Calu3 (cell line): ENCODE measurements at regions not wholly inside any gene's neighbourhood (a gene's known extent, or its start where the extent isn't known, plus 50 kb on each side); places are given as distances from the start of the nearest gene placed in this dataset.

Experiments
- BruUV-seq: library from RNA; stranded (reverse); fragments of 400-500 nt; replicated peaks from 2 replicates; lab custom pipeline; 2021; lab: Mats Ljungman, UMichigan
- CTCF ChIA-PET: fragments of 300-600 bp; sonication (Branson Sonifier 250); formaldehyde crosslinking; loops from one replicate; lab custom pipeline; 2022; ENCODE audit warnings: antibody characterized with exemption; lab: Charles Lee
- DNase-seq: peaks from one replicate; pipeline ENCODE4 v3.0.0; 2022
- H3K27ac Mint-ChIP-seq: one replicate; pipeline ENCODE4 v1.8.0; 2022; ENCODE audit warnings: mixed read lengths; ENCODE audit not compliant: unreplicated experiment
- H3K27me3 Mint-ChIP-seq: one replicate; pipeline ENCODE4 v1.8.0; 2022; ENCODE audit warnings: mixed read lengths; ENCODE audit not compliant: unreplicated experiment
- H3K36me3 Mint-ChIP-seq: one replicate; pipeline ENCODE4 v1.8.0; 2022; ENCODE audit warnings: mild to moderate bottlenecking, moderate library complexity, mixed read lengths; ENCODE audit not compliant: insufficient read depth, unreplicated experiment
- H3K4me1 Mint-ChIP-seq: one replicate; pipeline ENCODE4 v1.8.0; 2022; ENCODE audit warnings: mild to moderate bottlenecking, low read depth, mixed read lengths; ENCODE audit not compliant: unreplicated experiment
- H3K4me3 Mint-ChIP-seq: one replicate; pipeline ENCODE4 v1.8.0; 2022; ENCODE audit warnings: mild to moderate bottlenecking, low read depth, moderate library complexity, mixed read lengths; ENCODE audit not compliant: unreplicated experiment
- H3K9me3 Mint-ChIP-seq: one replicate; pipeline ENCODE4 v1.8.0; 2022; ENCODE audit warnings: low read depth, mixed read lengths; ENCODE audit not compliant: unreplicated experiment
- intact Hi-C: fragments of 100-400 bp; cut with micrococcal nuclease; formaldehyde crosslinking; loops from one replicate; pipeline ENCODE4 v1.10.0; 2022; ENCODE audit not compliant: unreplicated experiment
- TF ChIP-seq, protein P1 (sequence below): fragments of 200-600 bp; IDR thresholded peaks from one replicate; pipeline ENCODE4 v1.8.0; 2022; ENCODE audit warnings: antibody characterized with exemption; ENCODE audit not compliant: unreplicated experiment

DNA sequence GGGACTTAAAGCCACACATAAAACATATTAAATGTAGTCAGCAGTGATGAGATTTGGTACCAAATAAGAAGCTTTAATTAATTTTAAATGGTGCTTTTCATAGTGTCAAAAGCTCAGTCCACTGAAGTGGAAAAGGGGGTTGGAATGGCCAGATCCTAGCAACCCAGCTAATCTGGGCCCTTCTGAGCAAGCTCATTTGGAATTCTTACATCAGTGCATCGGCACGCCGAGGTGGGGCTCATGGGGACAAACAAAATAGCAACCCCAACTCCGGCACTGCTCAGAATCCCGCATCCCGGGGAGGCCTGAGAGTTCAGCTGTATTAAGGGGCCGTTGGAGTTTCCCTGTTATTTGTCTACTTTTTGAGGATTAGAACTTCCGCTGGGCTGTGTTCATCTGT lies 526.4 kb downstream of the SOX2 start:
- H3K9me3 Mint-ChIP-seq, result no peaks in the 10 kb centered on the region

GRCh38 chr3:182239316-182239715 lies 527.6 kb downstream of the SOX2 start:
- H3K36me3 Mint-ChIP-seq, result no peaks in the 10 kb centered on the region
- no peaks in the 10 kb centered on the region for H3K9me3 Mint-ChIP-seq
- no peak for DNase-seq
- H3K4me3 Mint-ChIP-seq, result no peak overlapping the region
- TF ChIP-seq, protein P1, sequence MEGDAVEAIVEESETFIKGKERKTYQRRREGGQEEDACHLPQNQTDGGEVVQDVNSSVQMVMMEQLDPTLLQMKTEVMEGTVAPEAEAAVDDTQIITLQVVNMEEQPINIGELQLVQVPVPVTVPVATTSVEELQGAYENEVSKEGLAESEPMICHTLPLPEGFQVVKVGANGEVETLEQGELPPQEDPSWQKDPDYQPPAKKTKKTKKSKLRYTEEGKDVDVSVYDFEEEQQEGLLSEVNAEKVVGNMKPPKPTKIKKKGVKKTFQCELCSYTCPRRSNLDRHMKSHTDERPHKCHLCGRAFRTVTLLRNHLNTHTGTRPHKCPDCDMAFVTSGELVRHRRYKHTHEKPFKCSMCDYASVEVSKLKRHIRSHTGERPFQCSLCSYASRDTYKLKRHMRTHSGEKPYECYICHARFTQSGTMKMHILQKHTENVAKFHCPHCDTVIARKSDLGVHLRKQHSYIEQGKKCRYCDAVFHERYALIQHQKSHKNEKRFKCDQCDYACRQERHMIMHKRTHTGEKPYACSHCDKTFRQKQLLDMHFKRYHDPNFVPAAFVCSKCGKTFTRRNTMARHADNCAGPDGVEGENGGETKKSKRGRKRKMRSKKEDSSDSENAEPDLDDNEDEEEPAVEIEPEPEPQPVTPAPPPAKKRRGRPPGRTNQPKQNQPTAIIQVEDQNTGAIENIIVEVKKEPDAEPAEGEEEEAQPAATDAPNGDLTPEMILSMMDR, result no peak
- BruUV-seq, result no TSS peak
- peaks cover 15% of the 10 kb centered on the region for H3K4me1 Mint-ChIP-seq
- intact Hi-C loops, result no loop called here
- CTCF ChIA-PET, result no interaction called here
- H3K27ac Mint-ChIP-seq, result no peak overlapping the region
- no peaks in the 10 kb centered on the region for H3K27me3 Mint-ChIP-seq

More for the DNA sequence above, 526.4 kb downstream of the SOX2 start:
- no peaks in the 10 kb centered on the region for H3K27me3 Mint-ChIP-seq
- DNase-seq, result no peak
- CTCF ChIA-PET, result interaction anchor here (0.7 kb wide), 1 partner anchor 560 kb away, joined by 3 read pairs; no protein-coding TSS in a partner anchor
- TF ChIP-seq, protein P1, result no peak
- no peaks in the 10 kb centered on the region for H3K36me3 Mint-ChIP-seq
- H3K4me3 Mint-ChIP-seq, result no peak overlapping the region
- peaks cover 27% of the 10 kb centered on the region for H3K4me1 Mint-ChIP-seq
- BruUV-seq, result no TSS peak
- intact Hi-C loops, result no loop called here
- no peak overlapping the region for H3K27ac Mint-ChIP-seq

DNA sequence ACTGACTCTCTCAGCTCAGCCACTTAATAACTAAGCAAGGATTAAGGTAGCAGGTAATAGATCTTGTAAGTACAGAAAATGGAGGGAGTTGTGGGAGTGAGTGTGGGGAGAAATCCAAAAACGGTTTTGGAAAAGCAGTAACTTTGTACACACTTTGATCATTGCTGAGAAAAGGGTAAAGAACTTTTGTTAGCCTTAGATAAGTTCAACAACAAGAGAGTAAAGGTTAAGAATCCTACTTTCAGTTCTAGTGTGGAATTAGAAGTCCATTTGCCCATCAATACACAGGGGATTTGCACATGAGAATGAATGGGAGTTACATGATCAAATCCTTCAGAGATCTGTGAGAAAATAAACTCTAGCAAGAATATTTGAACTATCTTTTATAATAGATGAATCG lies 528.7 kb downstream of the SOX2 start:
- intact Hi-C loops, result no loop called here
- H3K27me3 Mint-ChIP-seq, result no peaks in the 10 kb centered on the region
- H3K36me3 Mint-ChIP-seq, result no peaks in the 10 kb centered on the region
- H3K4me3 Mint-ChIP-seq, result no peak overlapping the region
- DNase-seq, result no peak
- H3K9me3 Mint-ChIP-seq, result no peaks in the 10 kb centered on the region
- TF ChIP-seq, protein P1, result no peak
- H3K27ac Mint-ChIP-seq, result no peak overlapping the region
- peaks cover 4% of the 10 kb centered on the region for H3K4me1 Mint-ChIP-seq
- CTCF ChIA-PET, result no interaction called here
- BruUV-seq, result no TSS peak

DNA sequence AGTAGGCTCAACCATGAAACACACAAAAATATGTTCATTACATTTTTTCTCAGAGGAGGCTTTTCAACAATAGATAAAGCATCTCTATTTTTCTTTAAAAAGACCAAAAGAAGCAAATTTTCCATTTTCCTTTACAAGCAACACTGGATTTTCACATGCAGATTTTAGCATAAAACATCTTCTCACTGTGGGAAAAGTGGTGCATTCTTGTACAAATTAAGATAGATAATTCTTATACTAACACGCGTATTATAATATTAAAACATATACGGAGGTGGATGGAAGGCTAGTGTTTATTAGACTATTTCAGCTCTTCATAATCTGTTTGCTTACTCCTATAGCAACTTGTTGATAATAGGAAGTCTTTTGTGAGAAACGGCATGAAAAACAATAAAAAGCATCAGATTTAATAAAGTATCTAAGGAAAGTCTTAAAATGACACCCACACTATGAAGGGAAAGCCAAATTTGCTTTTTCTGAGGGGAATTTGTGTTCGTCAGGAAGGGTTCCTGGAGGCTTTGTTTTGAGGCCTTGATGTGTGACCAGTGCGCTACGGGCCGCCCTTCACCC lies 529.6 kb downstream of the SOX2 start:
- Mint-ChIP-seq H3K9me3 (no peaks in the 10 kb centered on the region), H3K4me3 (no peak overlapping the region), H3K27ac (no peak overlapping the region), H3K27me3 (no peaks in the 10 kb centered on the region), H3K36me3 (no peaks in the 10 kb centered on the region), H3K4me1 (no peaks in the 10 kb centered on the region)
- TF ChIP-seq, protein P1, result no peak
- intact Hi-C loops, result no loop called here
- no peak for DNase-seq
- no TSS peak for BruUV-seq
- CTCF ChIA-PET, result no interaction called here
